GM20431 (cell line): ENCODE measurements at regions not wholly inside any gene's neighbourhood (a gene's known extent, or its start where the extent isn't known, plus 50 kb on each side); places are given as distances from the start of the nearest gene placed in this dataset.
"Not testable (repeated sequence)": the region's sequence is repeated elsewhere in the genome, so short reads cannot be mapped to it uniquely, and the experiment has no call there.

Source experiments
- in situ Hi-C: fragments of 300-500 bp; cut with MseI, MboI; formaldehyde crosslinking; loops from one replicate; pipeline ENCODE4 v1.15.0; 2020; ENCODE audit warnings: low sequenced_read_pairs; ENCODE audit not compliant: unreplicated experiment

DNA sequence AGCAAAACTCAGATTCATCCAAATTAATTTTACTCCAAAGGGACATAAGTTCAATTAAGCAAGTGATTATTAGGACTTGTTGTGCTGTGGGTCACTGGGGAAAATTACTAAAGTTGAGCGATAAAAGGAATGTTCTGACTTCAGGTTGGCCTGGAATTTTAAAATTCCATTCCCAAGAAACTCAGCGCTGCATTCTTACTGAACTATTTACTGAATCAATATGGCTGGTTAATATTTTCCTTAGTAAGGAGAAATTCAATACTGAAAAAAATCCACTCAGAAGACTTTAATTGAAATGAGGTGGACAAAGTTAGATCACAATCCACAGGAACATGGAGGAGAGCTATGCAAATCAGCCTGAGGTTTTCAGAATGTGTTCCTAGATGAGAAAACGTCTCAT lies 578.9 kb upstream of the NR5A2 start:
- in situ Hi-C loops, result no loop called here

DNA sequence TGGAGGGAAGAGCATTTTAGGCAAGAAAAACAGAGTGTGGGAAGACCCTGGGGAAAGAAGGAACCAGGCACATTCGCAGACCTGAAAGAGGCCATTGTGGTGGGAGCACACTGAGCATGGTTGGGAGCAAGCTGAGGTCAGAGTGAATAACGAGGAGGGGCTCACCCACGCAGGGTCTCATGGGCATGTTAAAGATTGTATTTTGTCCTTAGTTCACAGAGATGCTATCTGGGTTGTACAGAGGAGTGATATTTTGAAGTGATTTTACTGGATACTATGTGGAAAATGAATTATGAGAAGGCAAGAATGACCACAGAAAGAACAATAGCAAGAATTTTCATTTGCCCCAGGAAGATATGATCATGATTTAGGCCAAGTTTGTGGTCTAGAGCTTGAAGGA lies 578.3 kb upstream of the NR5A2 start:
- in situ Hi-C loops, result no loop called here

DNA sequence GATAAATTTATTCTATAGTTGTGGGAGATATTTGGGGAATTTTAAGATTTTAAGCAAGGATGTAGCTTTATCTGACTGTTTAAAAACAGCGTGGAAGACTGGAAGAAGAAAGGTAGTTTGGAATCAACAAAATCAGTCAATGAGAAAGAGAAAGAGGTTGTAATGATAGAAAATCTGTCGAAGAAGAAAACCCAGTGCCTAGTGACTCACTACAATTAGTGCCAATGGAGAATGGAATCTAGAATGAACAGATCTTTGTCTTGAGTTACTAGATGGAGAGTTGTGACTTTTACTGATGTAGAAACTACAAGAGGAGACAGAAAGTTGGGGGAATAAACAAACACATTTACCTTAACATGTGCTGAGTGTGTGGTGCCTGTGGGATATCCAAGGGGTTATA lies 577.8 kb upstream of the NR5A2 start:
- in situ Hi-C loops, result loop anchor here (25.0 kb wide), 1 partner anchor 687 kb away; no protein-coding TSS in a partner anchor

DNA sequence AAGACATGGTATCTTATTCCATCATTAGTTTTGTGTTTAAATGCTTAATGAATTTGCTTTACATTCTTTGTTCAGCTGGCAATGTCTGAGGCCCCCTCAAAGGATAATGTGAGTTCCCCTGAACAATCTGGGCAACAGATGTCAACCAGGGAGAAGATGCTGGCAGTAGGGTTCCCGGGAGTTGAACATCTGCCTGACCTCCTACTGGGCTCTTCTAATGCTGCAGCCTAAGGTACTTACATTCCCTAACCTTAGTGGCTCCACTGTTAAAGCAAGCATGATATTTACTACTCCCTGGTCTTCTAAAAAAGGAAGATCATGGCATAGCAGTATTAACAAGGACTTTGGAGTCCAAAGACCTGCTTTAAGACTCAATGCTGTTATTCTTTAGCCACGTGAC lies 574.9 kb upstream of the NR5A2 start:
- in situ Hi-C loops, result loop anchor here (25.0 kb wide), 1 partner anchor 690 kb away; no protein-coding TSS in a partner anchor

DNA sequence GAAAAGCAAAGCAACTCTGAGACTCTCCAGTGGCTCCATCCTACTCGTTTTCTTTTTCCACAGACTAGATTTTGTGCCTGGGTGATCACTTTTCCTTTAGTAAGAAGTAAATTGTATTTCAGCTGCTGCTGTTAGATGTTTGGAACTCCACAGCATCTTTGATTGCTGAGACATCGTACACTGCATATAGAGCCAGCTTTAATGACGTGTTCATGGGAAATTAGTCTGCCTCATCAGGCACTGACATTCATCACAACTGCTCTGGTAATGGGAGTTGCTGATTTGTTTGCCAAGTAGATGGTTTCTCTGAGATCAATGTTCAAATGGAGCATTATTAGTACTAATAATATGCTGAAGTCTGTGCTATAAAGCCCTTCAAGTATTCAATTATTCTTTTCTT lies 573.8 kb upstream of the NR5A2 start:
- in situ Hi-C loops, result loop anchor here (25.0 kb wide), 1 partner anchor 691 kb away; no protein-coding TSS in a partner anchor

GRCh38 chr1:199460933-199461332 lies 566.6 kb upstream of the NR5A2 start:
- in situ Hi-C loops, result loop anchor here (25.0 kb wide), 1 partner anchor 699 kb away; no protein-coding TSS in a partner anchor

GRCh38 chr1:199463521-199464127 lies 563.9 kb upstream of the NR5A2 start:
- in situ Hi-C loops, result loop anchor here (25.0 kb wide), 1 partner anchor 701 kb away; no protein-coding TSS in a partner anchor

DNA sequence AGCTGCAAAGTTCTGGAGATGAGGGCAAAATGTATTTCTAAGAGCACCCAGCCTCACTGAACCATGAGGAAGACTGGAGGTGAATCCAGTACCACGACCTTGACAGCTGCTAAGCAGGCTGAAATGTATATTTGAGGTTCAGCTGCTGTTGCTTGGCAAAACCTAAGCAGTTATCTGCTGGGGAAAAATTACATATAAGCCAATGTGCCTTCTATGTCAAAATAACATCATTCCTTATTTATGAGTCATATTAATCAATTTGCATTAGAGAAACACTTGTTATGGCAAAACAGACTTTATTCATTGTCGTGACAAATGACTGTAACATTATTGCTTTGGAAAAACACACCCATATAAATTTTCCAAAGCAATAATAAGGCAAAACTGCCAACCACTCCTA lies 560.5 kb upstream of the NR5A2 start:
- in situ Hi-C loops, result loop anchor here (25.0 kb wide), 1 partner anchor 705 kb away; no protein-coding TSS in a partner anchor

GRCh38 chr1:199472018-199472417 lies 555.5 kb upstream of the NR5A2 start:
- in situ Hi-C loops, result loop anchor here (25.0 kb wide), 1 partner anchor 710 kb away; no protein-coding TSS in a partner anchor

DNA sequence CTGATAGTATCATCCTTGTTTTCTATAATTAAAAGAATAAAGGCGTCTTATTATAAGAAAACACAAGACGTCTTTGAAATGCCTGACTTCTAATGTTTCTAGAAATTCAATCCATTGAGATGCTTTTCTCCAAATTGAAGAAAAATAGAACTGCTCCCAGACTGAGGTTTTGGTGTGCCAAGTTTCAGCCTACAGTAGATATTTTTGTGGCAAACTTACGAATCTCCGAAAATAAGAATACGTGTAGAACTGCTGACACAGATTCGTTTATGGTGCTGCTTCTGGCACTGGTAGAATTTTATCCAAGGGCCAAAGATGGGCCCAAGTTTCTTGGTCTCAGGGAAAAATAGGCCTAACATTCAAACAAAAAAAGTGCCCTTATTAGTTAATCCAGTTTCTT lies 554.5 kb upstream of the NR5A2 start:
- in situ Hi-C loops, result loop anchor here (25.0 kb wide), 1 partner anchor 711 kb away; no protein-coding TSS in a partner anchor

- in situ Hi-C loops, result loop anchor here (25.0 kb wide), 1 partner anchor 712 kb away; no protein-coding TSS in a partner anchor
These were observed 552.8 kb upstream of the NR5A2 start for GRCh38 chr1:199474738-199475137.

DNA sequence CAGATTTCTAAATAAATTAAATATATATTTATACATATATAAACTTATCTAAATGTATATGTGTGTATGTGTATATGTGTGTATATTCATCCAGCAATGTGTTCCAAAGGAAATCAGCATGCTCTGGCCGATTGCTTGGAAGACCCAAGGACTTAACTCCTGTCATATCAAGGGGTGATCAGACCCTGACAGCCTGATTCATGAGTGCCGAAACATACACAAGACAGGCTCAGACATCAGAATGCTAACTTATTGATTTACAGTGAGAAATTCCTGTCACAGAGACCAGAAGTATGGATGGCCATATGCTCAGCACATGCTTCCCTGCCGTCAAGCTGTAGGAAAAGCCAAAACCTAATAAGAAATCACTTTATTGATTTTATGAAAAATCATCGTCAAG lies 545.1 kb upstream of the NR5A2 start:
- in situ Hi-C loops, result no loop called here

DNA sequence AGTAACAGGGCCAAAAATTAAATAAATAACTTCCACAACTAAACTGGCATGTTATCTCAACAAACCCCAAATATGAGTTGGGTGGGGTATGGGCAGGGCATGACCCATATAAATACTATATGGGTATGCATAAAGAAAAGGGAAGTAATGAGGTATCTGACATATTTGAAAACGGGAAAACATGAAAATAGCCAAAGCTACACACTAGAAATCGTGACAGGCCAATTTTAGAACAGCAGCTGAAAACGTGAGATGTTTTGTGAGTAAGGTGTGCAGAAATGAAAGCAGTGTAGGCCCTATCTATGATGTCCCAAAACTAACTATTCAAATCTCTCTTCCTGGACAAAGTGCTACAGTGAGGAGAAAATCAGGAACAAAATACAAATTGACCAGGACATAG lies 537.9 kb upstream of the NR5A2 start:
- in situ Hi-C loops, result no loop called here

DNA sequence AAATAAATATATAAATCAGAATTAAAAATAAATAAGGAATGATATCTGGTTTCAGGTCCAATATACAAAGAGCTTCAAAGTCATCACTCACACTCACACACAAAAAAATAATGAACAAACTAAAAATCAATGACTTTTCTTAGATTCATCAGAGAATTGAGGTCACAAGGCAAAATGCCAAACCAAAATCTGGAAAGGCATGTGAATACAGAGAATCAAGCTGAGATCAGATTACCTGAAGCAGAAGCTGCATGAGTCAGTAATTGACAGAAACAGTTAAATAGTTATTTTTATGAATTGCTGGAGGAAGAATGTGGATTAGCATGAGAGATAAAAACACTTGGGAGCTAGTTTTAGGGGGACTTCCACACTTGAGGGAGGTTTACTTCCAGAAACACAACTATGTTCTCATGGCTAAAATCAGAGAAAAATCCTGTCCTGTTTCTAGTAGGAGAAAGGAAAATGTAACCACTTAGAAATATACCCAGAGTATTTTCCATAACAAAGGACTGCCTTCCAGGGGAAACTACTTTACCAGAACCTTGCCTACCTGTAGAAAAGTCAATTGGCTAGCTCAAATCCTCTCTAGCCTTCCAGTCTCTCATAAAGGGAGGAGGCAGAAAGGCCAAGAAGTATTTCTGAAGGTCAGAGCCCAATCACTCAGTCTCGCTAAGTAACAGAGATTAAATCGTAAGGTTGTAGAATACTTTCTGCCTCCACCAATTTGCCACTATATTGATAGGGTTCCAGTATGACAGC lies 536.6 kb upstream of the NR5A2 start:
- in situ Hi-C loops, result no loop called here

- in situ Hi-C loops, result no loop called here
These were observed 532.1 kb upstream of the NR5A2 start for GRCh38 chr1:199495432-199495831.

DNA sequence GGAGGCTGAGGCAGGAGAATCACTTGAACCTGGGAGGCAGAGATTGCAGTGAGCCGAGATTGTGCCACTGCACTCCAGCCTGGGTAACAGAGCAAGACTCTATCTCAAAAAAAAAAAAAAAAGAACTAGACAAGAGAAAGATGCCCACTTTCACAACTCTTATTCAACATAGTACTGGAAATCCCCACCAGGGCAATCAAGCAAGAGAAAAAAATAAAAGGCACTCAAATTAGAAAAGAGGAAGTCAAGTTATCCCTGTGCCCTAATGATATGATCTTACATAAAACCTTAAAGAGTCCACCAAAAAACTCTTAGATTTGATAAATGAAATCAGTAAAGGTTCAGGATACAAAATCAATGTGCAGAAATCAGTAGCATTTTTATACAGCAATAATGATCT lies 528.7 kb upstream of the NR5A2 start:
- in situ Hi-C loops, result not testable (repeated sequence)

GRCh38 chr1:199508072-199508471 lies 519.4 kb upstream of the NR5A2 start:
- in situ Hi-C loops, result no loop called here

GRCh38 chr1:199508653-199509052 lies 518.9 kb upstream of the NR5A2 start:
- in situ Hi-C loops, result no loop called here

- in situ Hi-C loops, result no loop called here
These were observed 518.1 kb upstream of the NR5A2 start for GRCh38 chr1:199509456-199509855.

- in situ Hi-C loops, result no loop called here
These were observed 517.2 kb upstream of the NR5A2 start for GRCh38 chr1:199510314-199510713.

GRCh38 chr1:199512037-199512710 lies 515.3 kb upstream of the NR5A2 start:
- in situ Hi-C loops, result no loop called here
